ENCODE measurements at regions not wholly inside any gene's neighbourhood (a gene's known extent, or its start where the extent isn't known, plus 50 kb on each side); places are given as distances from the start of the nearest gene placed in this dataset.

GRCh38 chr21:14888202-14888601, 176.6 kb downstream of the NRIP1 start:
- TF ChIP-seq, protein P1, sequence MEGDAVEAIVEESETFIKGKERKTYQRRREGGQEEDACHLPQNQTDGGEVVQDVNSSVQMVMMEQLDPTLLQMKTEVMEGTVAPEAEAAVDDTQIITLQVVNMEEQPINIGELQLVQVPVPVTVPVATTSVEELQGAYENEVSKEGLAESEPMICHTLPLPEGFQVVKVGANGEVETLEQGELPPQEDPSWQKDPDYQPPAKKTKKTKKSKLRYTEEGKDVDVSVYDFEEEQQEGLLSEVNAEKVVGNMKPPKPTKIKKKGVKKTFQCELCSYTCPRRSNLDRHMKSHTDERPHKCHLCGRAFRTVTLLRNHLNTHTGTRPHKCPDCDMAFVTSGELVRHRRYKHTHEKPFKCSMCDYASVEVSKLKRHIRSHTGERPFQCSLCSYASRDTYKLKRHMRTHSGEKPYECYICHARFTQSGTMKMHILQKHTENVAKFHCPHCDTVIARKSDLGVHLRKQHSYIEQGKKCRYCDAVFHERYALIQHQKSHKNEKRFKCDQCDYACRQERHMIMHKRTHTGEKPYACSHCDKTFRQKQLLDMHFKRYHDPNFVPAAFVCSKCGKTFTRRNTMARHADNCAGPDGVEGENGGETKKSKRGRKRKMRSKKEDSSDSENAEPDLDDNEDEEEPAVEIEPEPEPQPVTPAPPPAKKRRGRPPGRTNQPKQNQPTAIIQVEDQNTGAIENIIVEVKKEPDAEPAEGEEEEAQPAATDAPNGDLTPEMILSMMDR (IDR thresholded peaks at IDR 0.05; ENCODE audit: low read depth, low read length): no peak
- no peak for TF ChIP-seq EZH2phosphoT487 (IDR thresholded peaks at IDR 0.05; ENCODE audit: low read depth)

All from OCI-LY3 (cell line).